GM19240 (cell line): ENCODE measurements at regions not wholly inside any gene's neighbourhood (a gene's known extent, or its start where the extent isn't known, plus 50 kb on each side); places are given as distances from the start of the nearest gene placed in this dataset.

Source experiments
- DNase-seq: peaks from one replicate; pipeline ENCODE4 v3.0.0; 2011; ENCODE audit warnings: low spot score; ENCODE audit not compliant: insufficient read length

DNA sequence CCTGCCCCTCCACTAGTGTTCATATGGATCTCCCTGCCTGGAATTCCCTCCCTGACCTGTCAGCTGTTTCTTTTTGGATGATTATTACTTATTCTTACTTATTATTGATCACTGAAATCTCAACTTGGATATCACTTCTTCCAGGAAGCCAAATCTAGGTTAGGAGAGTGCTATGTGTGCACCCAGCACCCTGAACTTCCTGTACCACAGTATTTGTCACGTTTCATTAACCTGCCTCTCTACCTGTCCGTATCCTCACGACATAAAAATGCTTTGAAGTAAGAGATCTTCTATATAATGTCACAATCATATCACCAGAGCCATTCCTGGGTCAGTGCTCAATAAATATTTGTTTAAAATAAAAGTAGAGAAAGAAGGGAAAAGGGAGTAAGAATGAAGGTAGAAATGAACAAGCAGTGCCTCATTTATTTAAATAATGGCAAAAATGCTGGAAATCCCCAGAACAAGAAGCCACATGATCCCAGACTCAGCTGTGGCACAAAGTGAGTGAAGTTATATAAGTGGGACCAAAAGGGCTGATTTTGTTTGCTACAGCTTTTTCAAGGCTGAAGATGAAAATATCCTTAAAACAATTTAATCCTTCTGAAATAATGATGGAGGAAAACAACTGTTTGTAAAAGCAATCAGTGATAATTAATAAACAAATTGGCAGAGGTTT is 88.0 kb upstream of the MANEA start:
- no peak for DNase-seq

- DNase-seq: no peak
These were observed 80.4 kb upstream of the MANEA start for GRCh38 chr6:95496769-95497426.

- DNase-seq: no peak
These were observed 76.1 kb upstream of the MANEA start for GRCh38 chr6:95501032-95501904.

GRCh38 chr6:95503568-95503967 is 73.8 kb upstream of the MANEA start:
- DNase-seq: no peak

DNA sequence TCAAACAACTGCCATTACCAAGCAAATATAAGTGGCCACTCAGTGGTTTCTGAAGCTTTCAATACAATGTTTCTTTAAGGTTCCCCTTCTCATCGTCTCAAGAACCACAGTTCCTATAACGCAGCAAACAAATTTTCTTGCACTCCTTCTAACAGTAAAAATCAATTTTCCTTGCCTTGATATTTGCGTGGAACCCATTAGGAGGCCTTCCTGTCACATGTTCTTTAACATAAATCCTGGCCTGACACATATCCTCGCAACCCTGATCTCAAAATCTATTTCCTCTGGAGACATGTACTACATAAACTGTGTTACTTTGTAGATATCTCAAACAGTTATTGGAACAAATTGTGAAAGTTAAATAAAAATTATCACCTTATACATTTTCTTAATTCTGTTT is 65.9 kb upstream of the MANEA start:
- DNase-seq: no peak

DNA sequence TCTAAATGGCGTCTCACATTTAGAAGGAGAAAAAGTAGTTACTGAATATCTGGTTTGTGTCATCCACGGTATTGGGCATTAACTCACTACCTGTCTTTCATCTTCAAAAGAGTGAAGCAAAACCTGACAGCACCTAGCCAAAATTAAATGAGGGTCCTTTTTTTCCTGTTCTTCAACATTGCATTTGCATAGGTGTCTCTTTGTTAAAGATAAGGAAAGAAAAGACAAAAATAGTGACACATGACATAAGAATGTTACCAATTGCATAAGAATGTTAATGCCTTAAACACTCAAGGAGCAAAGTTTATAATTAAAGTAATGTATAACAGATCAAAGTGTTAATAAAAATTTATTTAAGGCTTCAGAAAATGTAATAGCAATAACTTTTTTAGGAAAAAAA is 61.4 kb upstream of the MANEA start:
- DNase-seq: no peak

- no peak for DNase-seq
These were observed 60.3 kb upstream of the MANEA start for GRCh38 chr6:95517004-95517403.

- no peak for DNase-seq
These were observed 59.8 kb upstream of the MANEA start for GRCh38 chr6:95517568-95517967.

DNA sequence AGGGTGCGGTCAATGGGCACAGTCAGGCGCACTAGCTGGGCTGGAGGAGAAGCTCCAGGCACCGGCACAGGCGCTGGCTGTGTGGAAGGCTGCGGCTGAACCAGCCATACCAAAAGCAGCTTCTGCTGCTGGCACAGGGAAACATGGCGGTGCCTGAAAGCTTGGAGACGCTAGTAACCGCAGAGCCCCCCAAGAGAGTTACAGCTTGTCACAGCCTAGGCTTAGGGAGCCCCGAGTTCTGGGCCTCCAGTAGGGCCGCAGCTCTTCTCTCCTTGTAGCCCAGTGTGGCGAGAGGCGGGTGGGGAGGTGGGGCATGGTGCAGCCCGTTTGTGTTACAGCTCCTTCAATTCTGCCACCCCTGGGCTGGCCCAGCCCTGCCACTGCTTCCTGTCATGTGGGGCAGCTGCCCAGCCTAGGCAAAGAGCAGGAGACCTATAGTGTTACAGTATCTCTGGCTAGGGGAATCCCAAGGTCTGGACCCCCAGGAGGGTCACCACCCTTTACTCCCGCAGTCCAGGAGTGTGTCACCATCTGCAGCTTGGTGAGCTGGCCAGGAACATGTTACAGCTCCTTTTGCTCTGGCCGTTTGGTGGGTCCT is 58.6 kb upstream of the MANEA start:
- no peak for DNase-seq

DNA sequence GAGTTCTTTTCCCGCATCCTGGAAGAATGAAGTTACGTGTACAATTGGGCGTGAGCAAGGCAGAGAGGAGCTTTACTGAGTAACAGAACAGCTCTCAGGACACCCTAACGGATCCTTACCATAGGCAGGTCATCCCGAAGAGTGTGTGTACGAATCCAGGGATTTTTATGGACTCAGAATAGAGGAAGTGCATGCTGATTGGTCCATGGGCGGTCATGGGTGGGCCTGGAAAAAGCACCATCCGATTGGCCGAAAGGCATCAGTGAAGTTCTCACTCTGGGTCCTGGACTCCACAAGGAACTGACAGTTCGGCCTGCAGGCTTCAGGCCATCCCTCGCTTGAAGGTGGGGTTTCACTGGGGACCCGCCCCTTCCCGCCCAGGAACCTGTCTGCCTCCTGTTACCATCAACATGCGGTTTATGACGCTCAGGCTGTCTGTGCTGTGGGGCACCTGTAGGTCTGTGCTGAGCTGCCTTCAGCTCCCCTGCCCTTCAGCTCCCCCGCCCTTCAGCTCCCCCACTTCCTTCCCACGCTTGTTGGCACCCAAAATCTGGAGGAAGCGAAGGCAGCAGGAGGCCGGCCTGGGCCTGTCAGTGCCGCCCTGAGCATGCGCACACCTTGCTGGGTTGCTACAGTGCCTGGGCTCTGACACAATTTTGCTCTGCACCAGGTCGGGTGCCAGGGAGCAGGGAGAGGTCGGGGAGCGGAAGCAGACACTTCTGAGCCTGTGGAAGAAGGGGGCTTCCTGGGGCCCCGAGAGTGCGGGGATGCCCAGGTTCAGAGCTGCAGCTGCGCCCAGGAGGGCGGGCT is 57.9 kb upstream of the MANEA start:
- no peak for DNase-seq

DNA sequence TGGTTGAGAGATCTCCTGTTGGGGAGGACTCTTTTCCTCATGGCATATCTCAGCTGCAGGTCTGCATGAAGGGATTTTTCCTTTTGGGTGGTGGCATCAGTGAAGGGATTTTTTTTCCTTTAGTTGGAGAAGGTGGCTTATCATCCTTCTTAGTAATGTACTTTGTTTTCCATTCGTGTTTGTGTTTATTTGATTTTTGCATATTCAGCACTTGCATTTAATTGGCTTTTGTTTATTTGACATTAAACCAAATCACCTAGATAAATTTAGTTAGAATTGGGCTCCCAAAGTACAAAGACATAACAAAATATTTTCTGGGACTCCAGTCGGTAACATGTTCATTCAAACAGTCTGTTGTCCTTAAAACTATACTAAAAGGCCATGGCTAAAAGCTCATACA is 56.2 kb upstream of the MANEA start:
- DNase-seq: no peak
